AG08396 (cell line): ENCODE measurements at regions not wholly inside any gene's neighbourhood (a gene's known extent, or its start where the extent isn't known, plus 50 kb on each side); places are given as distances from the start of the nearest gene placed in this dataset.
"Not testable (repeated sequence)": the region's sequence is repeated elsewhere in the genome, so short reads cannot be mapped to it uniquely, and the experiment has no call there.

Experiments
- DNase-seq: peaks from one replicate; pipeline ENCODE4 v3.0.0; 2012; ENCODE audit warnings: low spot score, mixed read lengths

DNA sequence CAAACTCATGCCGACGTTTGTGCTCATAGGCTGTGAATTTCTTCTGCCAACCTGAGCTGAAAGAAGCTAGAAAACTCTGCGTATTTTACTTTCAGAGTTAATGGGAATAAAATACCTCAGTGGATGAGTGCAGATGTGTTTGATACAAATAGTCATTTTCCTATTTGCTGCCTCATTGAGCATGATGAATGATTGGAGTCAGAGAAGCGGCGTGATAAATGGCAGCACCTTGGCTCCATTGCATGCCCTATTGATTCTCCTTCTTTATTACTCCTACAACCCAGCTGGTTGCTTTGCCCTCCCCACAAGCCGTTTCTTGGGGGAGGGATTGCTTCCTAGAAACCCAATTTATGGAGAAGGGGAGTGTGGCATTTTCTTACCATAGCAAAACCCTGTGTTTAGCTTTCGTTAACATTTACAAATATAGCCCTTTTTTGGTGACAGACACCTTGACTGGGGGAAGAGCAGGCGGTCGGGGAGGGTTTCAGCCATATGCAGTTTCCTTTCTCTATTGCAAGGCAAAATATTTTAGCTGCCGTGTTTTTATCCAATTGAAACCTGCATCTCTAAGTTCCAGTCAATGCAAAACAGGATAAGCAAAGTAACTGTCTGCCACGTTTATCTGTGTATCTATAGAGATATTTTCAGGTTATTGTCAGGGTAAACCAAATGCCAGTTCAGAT, 93.1 kb upstream of the TBCA start:
- no peak for DNase-seq

DNA sequence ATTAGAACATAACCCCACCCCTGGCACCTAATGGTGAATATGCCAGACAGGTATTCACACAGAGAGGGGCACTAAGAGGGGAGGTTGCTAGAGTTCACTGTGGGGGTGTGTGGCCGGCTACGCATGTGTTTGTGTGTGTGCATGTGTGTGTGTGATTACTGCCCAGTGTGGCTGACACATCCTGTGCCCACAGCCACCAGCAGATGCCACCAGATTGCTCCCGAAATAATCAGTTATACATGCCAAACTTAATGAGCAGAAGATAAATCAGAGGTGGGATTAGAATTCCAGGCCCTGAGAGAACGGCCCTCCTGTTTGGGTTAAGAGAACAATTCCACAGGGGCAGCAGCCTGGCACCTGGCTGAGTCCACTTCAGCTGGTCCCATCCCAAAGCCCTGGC, 91.8 kb upstream of the TBCA start:
- no peak for DNase-seq

DNA sequence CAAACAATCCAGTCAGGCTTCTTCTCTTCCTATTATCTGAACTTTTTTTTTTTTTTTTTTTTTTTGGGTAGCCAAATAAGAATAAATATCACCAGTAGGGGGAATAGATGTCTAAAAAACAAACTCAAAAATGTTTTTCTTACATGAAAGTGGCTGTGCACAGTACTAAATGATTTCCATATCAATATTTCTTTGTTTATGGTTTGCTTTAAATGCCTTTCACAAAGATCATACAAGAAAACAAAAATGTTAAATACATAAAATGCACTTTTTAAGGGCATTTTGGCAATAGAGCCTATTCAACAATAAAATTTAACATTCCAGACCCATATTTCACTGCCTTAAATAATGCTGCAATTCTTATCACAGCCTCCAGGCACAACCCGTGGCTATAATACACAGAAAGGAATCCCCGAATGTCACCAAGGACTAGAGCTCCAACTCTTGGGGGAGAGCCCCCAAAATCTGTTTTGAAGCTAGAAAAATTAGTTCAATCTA, 91.1 kb upstream of the TBCA start:
- no peak for DNase-seq

DNA sequence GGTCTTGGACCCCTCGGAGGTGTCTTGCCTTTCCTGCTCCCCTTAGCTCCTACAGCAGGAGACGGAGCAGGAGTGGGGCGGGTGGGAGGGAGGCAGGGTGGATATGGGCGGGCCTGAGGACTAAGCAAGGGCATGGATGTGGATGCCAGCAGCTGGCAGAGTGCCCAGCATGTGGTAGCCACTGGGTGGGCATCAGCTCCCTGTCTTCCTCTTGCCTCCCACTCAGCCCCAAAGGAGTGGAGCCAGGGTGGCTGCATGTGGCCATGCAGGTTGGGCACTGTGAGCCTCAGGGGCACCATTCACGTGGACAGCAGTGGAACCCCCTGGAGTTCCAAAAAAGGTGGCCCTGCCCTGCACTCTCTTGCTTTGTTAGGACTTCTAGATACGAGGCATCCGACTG, 90.1 kb upstream of the TBCA start:
- no peak for DNase-seq

DNA sequence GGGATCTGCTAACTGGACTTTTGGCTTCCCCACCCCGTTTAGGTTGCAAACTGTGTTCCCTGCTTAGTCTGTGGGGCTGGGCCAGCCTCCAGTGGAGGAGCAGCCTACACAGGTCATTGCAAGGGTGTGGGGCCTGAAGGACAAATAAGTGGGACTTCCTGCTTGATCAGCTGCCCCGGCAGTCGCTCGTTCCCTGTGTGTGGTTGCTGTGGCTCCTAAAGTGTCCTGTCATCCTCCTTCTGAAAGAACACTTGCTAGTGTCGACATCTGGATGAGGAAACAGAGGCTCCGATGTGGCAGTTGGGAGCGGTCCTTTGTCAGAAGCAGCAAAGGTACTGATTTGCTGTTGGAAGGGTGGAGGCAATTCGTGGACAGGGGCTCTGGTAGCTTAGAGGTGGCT, 88.9 kb upstream of the TBCA start:
- DNase-seq: no peak

DNA sequence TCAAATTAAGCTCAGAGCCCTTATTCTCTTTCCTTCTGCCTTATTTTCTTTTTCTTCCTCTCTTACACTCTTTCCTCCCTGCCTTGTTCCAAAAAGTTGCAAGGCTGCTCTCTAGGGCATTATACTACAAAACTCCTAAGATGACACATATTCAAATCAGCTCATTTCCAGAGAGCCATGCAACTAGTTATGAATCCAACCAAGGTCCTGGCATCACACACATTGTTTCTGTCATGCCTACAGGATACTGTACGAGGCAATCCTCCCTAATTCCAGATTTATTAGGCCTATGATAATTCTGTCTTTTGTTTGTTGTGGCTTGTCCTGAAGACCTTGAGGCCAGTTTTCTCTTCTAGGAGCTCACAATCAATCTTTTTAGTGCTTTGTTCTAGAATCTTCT, 87.0 kb upstream of the TBCA start:
- DNase-seq: no peak

DNA sequence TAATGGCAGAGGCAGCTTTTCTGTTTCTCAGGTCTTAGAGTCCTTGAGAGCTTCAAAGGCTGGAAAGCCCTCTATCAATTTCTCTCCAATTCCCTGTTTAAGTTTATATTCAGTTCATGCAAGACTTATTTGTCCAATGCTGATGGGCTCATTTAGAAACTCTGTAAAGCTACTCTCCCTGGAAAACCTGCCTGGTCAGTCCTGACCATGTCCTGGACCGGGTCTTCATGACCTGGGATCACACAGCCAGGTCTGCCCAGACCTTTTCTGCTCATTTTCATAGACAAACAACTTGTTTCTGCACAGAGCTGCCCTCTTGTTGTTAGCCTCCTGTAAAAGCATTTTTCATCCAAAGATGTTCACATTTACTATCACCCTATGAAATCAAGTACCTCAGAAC, 85.4 kb upstream of the TBCA start:
- no peak for DNase-seq

DNA sequence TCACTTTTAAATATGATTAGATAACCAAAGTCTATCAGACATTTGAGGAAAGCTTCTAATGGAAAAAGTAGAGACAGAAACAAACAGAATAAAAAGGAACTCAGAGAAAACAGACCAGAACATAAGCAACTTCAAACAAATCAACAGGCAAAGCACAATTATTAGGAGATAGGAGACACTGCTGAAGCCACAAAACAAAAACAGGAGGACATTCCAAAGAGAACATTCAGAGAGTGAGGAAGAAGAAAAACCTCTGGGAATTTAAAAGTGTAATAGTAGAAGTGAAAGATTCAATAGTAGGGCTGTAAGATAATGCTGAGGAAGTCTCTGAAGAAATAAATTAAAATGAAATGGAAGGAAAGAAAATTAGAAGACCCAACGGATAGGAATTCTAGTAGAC, 83.2 kb upstream of the TBCA start:
- no peak for DNase-seq

DNA sequence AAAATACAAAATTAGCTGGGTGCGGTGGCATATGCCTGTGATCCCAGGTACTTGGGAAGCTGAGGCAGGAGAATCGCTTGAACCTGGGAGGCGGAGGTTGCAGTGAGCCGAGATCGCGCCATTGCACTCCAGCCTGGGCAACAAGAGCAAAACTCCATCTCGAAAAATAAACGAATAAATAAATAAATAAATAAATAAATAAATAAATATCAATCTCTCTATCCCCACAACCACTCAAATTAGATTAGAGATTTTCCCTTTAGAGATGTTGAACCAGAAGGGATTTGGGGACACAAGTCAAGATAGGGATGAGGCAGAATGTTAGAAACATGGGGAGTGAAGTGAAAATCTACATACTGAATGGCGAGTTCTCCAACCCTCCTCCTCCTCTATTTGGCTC, 82.5 kb upstream of the TBCA start:
- not testable (repeated sequence) for DNase-seq

DNA sequence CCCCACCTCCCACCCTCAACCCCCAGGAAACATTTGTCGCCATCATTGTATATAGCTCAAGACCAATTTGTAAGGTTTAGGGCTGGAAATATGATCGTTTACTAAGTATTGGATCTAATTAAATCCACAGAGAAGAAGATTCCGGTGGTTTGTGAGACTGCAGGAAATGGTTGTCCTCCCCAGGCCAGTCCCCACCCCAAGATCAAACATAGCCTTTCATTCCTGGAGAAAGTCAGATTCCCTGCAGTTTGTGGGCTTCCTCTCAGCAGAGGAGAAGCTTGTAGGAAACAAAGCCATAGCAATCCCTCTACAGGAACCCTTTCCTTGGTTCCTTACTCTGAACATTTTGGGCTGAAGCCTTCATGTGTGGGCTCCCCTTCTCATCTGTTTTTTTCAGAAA, 79.2 kb upstream of the TBCA start:
- no peak for DNase-seq

DNA sequence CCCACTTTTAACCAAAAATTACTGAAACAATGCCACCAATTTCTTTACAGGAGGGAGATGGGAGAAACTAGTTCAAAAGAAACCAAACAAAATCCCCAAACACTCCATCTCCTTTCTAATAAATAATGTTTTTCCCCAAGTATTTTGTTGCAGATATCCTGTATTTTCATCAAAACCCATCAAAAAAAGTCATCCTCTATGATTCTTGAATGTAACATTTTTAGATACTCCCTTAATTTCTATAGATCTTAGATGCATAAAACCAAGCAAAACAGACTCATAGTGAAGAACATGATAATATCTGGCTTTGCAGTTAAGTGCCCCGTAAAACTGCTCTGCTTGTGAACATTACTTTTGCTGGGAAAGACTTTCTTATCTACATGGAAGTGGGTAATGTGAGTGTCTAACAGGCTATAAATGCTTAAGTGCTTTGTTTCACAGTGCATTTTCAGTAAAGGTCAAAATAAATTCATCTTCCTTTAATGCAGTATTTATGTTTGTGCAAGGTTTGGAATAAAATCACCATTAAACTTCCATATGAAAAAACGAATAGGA, 77.3 kb upstream of the TBCA start:
- no peak for DNase-seq

DNA sequence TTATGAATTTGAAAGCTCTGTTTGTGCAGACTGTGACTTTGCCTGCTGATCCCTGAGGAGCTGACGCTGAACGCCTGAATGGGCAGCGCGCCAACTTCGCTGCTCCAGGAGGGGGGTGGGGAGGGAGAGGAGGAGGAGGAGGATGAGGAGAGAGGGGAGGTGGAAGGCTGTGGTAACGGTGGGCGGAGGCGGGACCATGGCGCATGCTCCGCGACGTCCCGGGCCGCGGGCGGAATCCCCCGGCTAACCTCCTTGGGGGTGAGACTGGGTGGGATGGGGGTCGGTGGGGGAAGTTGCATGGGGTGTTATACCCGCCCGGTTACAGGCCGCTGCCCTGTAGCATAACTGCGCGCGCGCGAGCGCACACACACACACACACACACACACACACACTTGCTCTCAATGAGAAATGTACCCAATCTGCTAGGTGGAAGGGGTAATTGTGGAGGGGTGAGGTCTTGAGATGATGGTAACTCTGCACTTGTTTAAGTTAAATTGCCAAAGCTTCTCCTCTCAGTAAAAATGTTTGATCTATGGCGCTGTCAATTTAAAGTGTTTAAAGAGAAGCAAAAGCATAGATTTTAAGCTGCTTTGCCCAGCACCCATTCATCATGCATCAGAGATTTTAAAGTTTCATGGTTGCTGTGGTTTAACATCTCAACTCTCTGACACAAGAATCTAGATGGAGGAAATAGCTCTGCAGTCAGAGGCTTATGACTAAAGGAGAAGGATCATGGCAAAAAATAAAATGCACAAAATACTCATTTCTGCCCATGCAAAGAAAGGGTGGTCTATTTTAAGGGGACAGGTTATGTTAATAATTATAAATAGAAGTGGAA, 76.6 kb upstream of the TBCA start:
- DNase-seq: peak; percentile 65

DNA sequence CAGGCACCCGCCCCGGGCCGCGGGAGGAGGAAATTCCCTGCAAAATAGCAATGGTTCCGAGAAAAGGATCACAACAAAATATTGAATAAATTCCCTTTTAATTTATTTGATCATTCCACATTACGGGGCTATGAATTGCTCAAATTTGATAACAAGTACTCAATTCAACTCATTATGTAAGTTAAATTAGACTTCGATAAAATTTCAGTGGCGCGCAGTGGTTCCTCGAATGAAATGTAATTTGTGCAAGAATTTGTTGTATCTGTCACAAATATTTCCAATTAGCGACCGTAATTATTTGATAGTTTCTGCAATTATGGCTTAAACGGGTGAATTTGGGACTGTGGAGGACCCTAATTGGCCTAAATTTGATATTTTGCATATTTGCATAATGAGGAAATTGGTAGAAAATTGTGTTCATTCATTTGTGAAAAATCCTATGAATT, 76.0 kb upstream of the TBCA start:
- no peak for DNase-seq

DNA sequence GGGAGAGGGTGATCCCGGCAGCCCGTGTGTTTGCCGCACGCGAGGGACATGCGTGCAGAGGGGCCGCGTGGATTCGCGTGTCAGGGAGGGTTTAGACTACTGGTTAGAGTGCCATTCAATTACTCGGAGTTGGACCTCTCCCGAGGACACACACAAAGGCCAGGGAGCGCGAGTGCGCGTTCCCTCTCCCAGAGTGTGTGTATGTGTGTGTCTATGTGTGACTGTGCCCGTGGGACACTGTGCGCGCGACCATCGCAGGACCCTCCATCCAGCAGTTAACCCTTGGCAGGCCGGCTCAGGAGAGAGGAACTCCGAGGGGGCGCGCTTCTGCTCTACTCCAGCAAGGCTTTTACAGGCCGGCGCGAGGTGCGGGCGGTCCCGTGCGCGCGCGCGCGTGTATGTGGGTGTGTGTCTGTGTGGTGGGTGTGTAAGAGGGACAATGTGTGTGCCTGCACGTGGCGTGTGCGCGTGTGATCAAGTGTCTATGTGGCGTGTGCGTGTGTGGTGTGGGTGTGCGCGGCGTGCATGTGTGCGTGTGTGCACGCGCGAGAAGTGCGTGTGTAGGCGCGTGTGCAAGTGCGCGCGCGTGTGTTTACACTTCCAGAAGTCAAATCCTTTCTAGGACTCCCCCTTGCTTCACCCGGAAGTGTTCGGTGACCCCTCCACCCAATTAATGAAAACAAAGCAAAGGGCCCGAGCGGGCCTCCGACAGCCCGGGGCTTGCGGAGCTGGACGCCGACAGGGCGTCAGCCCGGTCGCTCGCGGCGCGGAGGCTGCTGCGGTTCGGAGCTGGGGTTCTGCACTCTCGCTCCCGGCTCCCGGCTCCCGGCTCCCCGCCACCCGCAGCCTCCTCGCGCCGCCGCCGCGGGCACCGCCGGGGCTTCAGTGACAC, 75.3 kb upstream of the TBCA start:
- DNase-seq: peak; percentile 63

DNA sequence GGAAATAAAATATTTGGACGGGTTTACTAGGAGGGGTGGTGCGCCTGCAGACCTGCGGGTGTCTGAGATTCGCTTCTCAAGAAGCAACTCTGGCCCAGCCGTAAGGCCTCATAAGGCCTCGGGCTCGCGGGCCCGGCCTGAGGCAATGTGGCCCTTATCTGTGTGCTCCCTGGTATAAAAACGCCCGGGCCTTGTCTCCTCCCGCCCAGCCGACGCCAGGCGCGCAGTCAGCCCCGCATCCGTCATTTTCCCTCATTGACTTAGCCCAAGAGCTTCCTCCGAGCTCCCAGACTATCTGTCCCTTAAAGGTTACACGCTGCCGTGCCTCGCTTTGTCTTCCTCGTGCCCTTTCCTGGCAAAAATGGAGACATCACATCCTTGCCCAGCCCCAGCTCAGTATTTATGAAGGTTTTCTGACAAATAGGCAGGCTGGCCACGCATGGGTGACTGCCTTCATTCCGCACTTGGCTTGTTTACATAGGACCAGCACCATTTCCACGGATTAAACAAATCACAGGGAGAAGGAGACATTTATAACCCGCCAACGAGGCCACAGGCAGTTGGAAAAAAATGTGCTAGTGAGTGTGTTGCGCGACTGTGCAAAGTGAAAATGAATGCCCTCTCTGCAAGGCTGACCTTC, 74.5 kb upstream of the TBCA start:
- DNase-seq: no peak

DNA sequence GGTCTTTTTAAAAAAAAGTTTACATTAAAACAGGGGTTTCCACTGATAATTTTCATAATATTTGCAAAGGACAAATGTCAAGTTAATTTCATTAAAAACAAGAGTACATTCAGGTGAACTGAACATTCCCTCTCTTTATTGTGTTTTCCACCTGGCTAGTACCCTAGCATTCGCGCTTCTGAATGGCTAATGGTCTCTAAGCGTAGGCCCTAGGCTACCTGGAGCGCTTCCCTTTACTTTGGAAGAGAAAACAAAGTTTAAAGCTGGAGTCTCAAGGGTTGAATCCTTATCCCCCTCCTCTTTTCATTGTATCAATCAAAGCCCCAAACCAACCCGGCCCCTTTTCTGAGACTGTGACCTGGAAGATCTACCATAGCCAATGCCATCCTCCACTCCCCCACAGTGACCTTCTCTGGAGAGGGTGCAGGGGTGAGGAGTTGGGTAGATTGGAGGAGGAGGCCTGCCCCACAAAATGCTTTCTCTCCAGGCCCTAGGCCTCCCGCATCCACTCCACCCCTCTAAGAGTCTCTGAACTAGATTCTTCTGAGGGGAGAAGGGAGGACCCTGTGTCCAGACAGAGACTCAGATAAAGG, 73.3 kb upstream of the TBCA start:
- DNase-seq: no peak

DNA sequence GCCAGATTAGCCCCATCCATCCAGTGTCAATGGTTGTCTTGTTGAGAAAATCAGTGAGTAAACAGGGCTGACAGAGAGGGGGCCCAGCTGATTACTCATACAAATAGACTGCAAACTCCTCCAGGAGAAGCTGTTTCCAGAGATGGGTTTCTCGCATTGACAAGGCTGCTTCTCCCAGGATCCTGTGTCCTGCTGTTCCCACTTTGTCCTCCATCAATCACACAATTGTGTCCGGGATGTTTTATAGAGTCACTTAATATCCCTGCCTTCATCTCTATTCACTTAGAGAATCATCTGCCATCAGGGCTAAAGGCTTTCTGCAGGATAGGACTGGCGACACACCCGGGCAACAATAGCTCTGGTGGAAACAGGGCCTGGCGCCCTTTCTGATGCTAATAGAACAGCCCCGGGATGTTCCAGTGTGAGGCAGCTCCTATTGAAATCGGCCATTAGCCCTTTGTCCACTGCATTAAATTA, 71.7 kb upstream of the TBCA start:
- no peak for DNase-seq

DNA sequence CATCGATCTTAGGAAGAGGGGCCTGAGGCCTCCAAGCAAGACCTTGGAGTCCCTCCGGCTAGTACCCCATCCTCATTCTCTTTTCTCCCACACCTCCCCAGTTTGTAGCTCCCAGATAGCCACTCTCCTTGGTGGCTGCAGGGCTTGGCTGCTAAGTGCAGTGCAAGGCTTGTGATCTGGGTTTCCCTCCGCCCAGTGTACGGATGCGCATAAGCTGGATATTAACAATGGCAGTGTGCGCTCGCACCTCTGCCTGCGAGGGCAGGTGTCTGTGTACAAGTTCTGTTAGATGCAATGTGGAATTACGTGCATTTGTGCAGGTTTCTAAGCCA, 71.0 kb upstream of the TBCA start:
- DNase-seq: no peak

DNA sequence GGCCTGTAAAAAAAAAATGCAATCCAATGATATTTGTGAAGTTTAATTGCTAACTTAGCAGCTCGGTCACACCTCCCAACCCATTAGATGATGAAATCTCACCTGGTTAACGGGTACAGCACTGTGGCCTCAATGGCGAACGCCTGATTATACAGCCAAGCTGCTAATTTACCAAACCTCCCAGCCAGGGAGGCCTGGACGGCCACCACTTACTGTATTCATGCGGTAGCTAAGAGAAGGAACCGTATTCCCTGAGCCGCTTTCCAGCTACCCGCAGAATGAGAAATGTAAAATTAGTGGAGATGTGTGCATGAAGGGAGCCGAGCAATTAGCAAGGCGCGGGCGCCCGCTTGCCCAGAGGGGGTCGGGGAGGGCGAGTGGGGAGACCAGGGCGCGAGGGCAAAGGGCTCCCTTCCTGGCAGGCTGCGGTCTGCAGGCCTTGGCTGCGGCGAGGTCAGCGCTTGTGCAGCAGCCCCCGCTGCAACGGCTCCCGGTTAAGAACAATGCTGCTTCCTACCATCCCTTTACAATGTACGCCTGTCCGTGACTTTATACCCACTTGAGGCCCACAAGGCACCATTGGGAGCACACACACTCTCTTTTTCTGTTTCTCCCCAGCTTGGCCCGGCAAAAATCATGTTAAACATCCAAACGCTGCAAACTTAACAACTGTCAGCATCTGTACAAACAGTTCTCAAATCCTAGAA, 70.4 kb upstream of the TBCA start:
- no peak for DNase-seq

DNA sequence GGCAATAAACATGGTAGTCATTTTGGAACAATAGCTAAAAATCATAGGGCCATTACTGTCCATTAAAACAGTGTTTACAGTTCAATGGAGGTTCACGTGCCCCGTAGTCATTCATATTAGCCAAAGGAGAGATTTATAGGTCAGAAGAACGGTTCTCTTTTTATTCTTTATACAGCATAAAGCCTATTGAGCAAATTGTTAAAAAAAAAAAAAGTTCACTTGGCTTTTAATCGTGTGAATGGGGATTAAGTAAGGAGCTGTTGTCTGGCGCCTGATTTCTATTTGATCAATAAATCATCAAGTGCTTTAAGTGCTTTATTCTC, 69.1 kb upstream of the TBCA start:
- no peak for DNase-seq
